Stimulated activated naive CD8-positive, alpha-beta T cell treated with anti-CD3 and anti-CD28 coated beads, Interleukin-15, Interleukin-2, amounts not matched to agents 100 ng/mL and 50 ng/mL, for 24 hours (primary cell): ENCODE measurements at regions not wholly inside any gene's neighbourhood (a gene's known extent, or its start where the extent isn't known, plus 50 kb on each side); places are given as distances from the start of the nearest gene placed in this dataset.

Experiments
- H3K27ac Mint-ChIP-seq: one replicate; pipeline ENCODE4 v1.8.0; 2021; ENCODE audit warnings: mild to moderate bottlenecking, mixed read lengths
- H3K27me3 Mint-ChIP-seq: one replicate; pipeline ENCODE4 v1.8.0; 2021; ENCODE audit warnings: mixed read lengths
- H3K36me3 Mint-ChIP-seq: one replicate; pipeline ENCODE4 v1.8.0; 2021; ENCODE audit warnings: low read depth, mixed read lengths
- H3K4me1 Mint-ChIP-seq: one replicate; pipeline ENCODE4 v1.8.0; 2021; ENCODE audit warnings: low read depth, mixed read lengths
- H3K4me3 Mint-ChIP-seq: one replicate; pipeline ENCODE4 v1.8.0; 2021; ENCODE audit warnings: mild to moderate bottlenecking, mixed read lengths
- H3K9me3 Mint-ChIP-seq: one replicate; pipeline ENCODE4 v1.8.0; 2021; ENCODE audit warnings: mixed read lengths

DNA sequence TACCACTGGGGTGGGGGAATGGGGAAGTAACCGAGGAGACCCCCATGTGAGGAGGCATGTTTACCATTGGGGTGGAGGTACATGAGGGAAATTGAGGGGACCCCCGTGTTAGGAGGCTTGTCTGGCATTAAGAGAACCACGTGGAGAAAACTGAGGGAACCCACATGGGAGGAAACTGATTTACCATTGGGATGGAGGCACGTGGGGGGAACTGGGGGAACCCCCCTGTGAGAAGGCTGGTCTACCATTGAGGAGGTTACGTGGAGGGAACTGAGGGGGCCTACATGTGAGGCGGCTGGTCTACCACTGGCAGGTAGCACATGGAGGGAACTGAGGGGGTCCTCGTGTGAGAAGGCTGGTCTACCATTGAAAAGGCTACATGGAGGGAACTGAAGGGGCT is 159.4 kb downstream of the FBLN2 start:
- peaks cover 15% of the 10 kb centered on the region for H3K27me3 Mint-ChIP-seq
- no peaks in the 10 kb centered on the region for H3K4me1 Mint-ChIP-seq
- no peak overlapping the region for H3K27ac Mint-ChIP-seq
- H3K9me3 Mint-ChIP-seq = peaks cover 17% of the 10 kb centered on the region
- H3K36me3 Mint-ChIP-seq = no peaks in the 10 kb centered on the region
- no peak overlapping the region for H3K4me3 Mint-ChIP-seq

DNA sequence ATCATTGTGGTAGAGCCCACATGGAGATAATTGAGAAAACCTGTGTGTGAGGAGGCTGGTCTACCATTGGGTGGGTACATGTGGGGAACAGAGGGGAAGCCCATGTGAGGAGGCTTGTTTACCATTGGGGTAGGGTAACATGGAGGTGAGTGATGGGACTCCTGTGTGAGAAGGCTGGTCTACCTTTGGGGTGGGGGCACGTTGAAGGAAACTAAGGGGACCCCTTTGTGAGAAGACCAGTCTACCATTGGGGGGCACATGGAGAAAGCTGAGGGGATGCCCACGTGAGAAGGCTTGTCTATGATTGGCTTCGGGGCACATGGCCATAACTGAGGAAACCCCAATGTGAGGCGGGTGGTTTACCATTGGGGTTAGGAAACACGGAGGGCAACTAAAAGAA is 158.5 kb downstream of the FBLN2 start:
- Mint-ChIP-seq H3K4me3 (no peak overlapping the region), H3K27me3 (peaks cover 22% of the 10 kb centered on the region), H3K4me1 (no peaks in the 10 kb centered on the region), H3K27ac (no peak overlapping the region), H3K9me3 (peaks cover 16% of the 10 kb centered on the region), H3K36me3 (no peaks in the 10 kb centered on the region)

DNA sequence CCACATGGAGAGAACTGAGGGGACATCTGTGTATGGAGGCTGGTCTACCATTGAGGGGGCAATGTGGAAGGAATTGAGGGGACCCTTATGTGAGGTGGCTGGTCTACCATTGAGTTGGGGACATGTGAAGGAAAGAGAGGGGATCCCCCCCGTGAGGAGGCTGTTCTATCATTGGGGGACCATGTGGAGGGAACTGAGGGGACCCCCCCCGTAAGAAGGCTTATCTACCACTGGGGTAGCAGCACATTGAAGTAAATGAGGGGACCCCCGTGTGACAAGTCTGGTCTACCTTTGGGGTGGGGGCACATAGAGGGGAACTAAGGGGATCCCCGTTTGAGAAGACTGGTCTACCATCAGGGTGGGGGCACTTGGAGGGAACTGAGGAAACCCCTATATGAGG is 158.0 kb downstream of the FBLN2 start:
- Mint-ChIP-seq H3K4me1 (no peaks in the 10 kb centered on the region), H3K9me3 (peaks cover 16% of the 10 kb centered on the region), H3K27ac (no peak overlapping the region), H3K36me3 (no peaks in the 10 kb centered on the region), H3K27me3 (peaks cover 21% of the 10 kb centered on the region), H3K4me3 (no peak overlapping the region)

DNA sequence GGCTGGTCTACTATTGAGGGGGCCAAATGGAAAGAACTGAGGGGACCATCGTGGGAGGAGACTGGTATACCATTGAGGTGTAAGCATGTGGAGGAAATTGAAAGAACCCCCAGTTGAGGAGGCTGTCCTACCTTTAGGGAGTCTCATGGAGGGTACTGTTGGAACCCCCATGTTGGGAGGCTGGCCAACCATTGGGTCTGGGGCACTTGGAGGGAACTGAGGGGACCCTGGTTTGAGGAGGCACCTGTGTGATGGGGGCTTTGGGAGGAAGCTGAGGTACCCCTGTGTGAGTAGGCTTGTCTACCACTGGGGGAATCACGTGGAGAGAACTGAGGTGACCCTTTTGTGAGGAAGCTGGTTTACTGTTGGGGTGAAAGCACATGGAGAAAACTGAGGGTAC is 157.5 kb downstream of the FBLN2 start:
- H3K27ac Mint-ChIP-seq = no peak overlapping the region
- peaks cover 16% of the 10 kb centered on the region for H3K9me3 Mint-ChIP-seq
- no peaks in the 10 kb centered on the region for H3K4me1 Mint-ChIP-seq
- no peak overlapping the region for H3K4me3 Mint-ChIP-seq
- peaks cover 17% of the 10 kb centered on the region for H3K27me3 Mint-ChIP-seq
- no peaks in the 10 kb centered on the region for H3K36me3 Mint-ChIP-seq

DNA sequence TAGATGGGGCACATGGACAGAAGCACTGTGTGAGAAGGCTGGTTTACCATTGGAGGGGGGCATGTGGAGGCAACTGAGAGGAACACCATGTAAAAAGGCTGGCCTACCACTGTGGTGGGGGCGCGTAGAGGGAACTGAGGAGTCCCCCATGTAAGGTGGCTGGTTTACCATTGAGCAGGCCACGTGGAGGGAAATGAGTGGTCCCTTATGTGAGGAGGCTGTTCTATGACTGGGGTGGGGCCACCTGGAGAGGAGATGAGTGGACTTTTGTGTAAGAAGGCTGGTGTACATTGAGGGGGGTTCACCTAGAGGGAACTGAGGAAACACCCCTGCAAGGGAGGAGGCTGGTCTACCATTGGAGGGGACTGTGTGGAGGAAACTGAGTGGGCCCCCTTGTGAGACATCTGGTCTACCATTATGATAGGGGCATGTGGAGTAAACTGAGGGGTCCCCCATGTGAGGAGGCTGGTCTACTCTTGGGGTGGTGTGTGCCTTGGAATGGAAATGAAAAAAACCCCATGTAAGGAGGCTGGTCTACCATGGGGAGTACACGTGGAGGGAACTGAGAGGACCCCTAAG is 156.9 kb downstream of the FBLN2 start:
- no peak overlapping the region for H3K4me3 Mint-ChIP-seq
- H3K36me3 Mint-ChIP-seq = no peaks in the 10 kb centered on the region
- no peak overlapping the region for H3K27ac Mint-ChIP-seq
- peaks cover 16% of the 10 kb centered on the region for H3K9me3 Mint-ChIP-seq
- H3K4me1 Mint-ChIP-seq = no peaks in the 10 kb centered on the region
- peaks cover 17% of the 10 kb centered on the region for H3K27me3 Mint-ChIP-seq

DNA sequence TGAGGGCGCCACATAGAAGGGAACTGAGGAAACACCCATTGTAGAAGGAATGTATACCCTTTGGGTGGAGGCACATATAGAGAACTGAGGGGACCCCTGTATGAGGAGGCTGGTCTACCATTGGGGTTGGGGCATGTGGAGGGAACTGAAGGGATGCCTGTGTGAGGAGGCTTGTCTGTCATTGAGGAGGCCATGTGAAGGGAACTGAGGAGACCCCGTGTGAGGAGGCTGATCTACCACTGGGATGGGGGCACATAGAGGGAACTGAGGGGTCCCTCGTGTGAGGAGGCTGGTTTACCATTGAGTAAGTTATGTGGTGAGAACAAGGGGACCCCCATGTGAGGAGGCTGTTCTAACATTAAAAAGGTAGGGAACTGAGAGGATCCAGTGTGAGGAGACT is 156.1 kb downstream of the FBLN2 start:
- H3K27ac Mint-ChIP-seq = no peak overlapping the region
- no peaks in the 10 kb centered on the region for H3K36me3 Mint-ChIP-seq
- H3K27me3 Mint-ChIP-seq = peaks cover 17% of the 10 kb centered on the region
- peaks cover 16% of the 10 kb centered on the region for H3K9me3 Mint-ChIP-seq
- no peak overlapping the region for H3K4me3 Mint-ChIP-seq
- no peaks in the 10 kb centered on the region for H3K4me1 Mint-ChIP-seq

DNA sequence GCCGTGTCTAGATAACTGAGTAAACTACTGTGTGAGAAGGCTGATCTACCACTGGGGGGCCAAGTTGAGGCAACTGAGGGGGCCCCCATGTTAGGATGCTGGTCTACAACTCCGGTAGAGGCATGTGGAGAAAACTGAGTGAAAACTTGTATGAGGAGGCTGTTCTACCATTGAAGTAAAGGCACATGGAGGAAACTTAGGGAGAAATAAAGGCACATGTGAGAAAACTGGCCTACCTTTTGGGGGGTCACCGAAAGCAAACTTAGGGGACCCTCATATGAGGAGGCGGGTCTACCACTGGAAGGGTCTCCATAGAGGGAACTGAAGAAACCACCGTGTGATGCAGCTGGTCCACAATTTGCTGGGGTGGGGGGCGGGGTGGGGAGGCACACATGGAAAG is 155.2 kb downstream of the FBLN2 start:
- H3K36me3 Mint-ChIP-seq = no peaks in the 10 kb centered on the region
- no peaks in the 10 kb centered on the region for H3K4me1 Mint-ChIP-seq
- H3K27ac Mint-ChIP-seq = no peak overlapping the region
- H3K4me3 Mint-ChIP-seq = no peak overlapping the region
- H3K27me3 Mint-ChIP-seq = peaks cover 17% of the 10 kb centered on the region
- peaks cover 12% of the 10 kb centered on the region for H3K9me3 Mint-ChIP-seq

DNA sequence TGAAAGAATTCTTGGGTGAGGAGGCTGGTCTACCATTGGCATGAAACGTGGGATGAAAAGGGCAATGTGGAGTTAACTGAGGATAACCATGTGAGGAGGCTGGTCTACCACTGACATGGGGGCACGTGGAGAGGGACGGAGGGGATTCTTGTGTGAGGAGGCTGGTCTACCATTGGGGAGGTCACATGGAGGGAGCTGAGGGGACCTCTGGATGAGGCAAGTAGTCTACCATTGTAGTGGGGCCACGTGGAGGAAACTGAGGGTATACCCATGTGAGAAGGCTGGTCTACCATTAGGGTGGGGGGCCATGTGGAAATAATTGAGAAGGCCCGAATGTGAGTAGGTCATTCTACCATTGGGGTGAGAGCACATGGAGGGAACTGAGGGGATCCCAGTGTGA is 154.1 kb downstream of the FBLN2 start:
- no peak overlapping the region for H3K27ac Mint-ChIP-seq
- H3K27me3 Mint-ChIP-seq = peaks cover 18% of the 10 kb centered on the region
- peaks cover 7% of the 10 kb centered on the region for H3K9me3 Mint-ChIP-seq
- no peaks in the 10 kb centered on the region for H3K4me1 Mint-ChIP-seq
- no peaks in the 10 kb centered on the region for H3K36me3 Mint-ChIP-seq
- no peak overlapping the region for H3K4me3 Mint-ChIP-seq

DNA sequence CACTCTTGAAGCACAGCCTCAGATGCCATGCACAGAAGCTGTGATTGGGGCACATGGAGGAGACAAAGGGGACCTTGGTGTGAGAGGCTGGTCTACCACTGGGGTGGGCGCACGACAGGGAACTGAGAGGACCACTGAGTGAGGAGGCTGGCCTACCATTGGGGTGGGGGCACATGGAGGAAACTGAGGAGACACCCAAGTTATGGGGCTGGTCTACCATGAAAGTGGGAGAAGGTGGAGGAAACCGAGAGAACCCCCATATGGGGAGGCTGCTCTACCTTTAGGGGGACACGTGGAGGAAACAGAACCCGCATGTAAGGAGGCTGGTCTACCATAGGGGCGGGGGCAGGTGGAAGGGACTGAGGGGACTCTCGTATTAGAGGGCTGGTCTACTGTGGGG is 153.4 kb downstream of the FBLN2 start:
- H3K4me1 Mint-ChIP-seq = no peaks in the 10 kb centered on the region
- H3K36me3 Mint-ChIP-seq = no peaks in the 10 kb centered on the region
- H3K9me3 Mint-ChIP-seq = peaks cover 7% of the 10 kb centered on the region
- peaks cover 15% of the 10 kb centered on the region for H3K27me3 Mint-ChIP-seq
- no peak overlapping the region for H3K27ac Mint-ChIP-seq
- no peak overlapping the region for H3K4me3 Mint-ChIP-seq

DNA sequence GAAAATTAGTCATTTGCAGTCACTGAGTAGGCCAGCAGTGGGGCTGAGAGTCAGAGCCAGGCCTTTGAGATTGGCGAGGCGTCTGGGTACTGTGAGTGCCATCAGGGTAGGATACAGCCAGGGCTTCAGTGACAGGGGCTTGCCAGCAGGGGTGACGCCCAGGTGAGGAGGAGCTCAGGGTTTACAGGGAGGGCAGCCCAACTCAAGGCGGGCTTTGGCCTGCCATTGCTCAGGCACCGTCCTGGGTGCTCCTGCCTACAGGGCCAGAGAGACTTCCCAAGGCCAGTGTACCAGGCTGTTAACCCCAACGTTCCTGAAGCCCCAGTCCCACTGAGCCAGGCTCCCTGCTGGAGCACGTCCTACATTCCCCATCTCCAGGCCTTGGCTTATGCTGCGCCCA is 152.0 kb downstream of the FBLN2 start:
- no peak overlapping the region for H3K27ac Mint-ChIP-seq

DNA sequence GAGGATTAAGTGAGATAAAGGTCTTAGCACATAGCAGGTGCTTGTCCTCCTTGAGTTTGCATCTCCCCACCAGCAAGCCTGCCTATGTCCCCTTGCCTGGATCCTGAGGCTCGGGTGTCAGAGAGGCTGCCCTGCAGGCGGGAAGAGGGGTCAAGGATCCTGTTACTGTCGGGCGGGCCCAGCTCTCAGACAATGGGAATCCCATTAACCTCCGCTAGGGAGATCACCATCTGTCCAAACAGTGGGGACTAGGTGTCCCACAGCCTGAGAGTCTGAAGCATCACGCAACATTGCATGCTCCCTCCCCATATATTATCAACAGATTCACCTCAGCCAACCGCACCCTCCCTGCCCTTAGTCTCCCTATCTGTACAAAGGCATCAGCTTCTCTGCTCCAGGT is 151.4 kb downstream of the FBLN2 start:
- Mint-ChIP-seq H3K4me3 (no peak overlapping the region), H3K27me3 (peaks cover 15% of the 10 kb centered on the region), H3K36me3 (no peaks in the 10 kb centered on the region), H3K4me1 (no peaks in the 10 kb centered on the region), H3K9me3 (peaks cover 4% of the 10 kb centered on the region), H3K27ac (no peak overlapping the region)

More for the DNA sequence above, 152.0 kb downstream of the FBLN2 start:
- Mint-ChIP-seq H3K27me3 (peaks cover 15% of the 10 kb centered on the region), H3K9me3 (peaks cover 7% of the 10 kb centered on the region), H3K4me1 (no peaks in the 10 kb centered on the region), H3K36me3 (no peaks in the 10 kb centered on the region), H3K4me3 (no peak overlapping the region)

DNA sequence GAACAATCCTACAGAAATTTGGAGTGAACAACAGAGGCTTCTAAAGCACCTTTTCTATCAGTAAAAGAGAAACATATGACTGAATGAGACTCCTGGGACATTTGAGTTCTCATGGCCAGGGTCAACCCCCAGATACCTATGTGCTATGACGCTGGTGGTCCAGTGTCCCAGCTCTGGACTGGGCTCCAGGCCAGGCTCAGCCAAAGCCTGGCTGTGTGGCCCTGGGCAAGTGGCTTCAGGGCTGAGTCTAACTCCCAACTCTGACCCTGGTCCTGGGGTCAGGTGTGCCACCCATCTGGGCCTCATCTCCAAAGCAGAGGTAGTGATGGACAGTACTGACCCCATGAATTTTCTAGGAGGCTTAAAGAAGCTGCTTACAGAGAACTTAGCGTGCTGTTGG is 147.8 kb downstream of the FBLN2 start:
- H3K4me1 Mint-ChIP-seq = no peaks in the 10 kb centered on the region
- H3K9me3 Mint-ChIP-seq = no peaks in the 10 kb centered on the region
- no peaks in the 10 kb centered on the region for H3K36me3 Mint-ChIP-seq
- no peak overlapping the region for H3K27ac Mint-ChIP-seq
- H3K4me3 Mint-ChIP-seq = no peak overlapping the region
- H3K27me3 Mint-ChIP-seq = peaks cover 6% of the 10 kb centered on the region

DNA sequence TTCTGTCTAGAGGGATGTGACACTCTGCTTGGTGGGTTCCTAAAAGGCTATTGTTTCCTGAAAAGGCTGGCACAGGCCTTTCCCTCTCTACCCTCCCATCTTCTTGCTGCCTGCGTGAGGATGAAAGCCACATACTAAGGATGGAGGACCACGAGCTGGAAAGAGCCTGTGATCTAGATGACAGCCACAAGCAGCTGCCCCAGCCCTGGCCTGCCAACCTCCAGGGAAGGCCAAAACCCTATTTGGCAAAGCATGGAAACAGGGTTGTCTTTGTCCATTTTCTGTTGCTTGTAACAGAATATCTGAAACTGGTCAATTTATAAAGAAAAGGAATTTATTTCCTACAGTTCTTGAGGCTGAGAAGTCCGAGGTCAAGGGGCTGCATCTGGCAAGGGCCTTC is 144.5 kb downstream of the FBLN2 start:
- Mint-ChIP-seq H3K4me3 (no peak overlapping the region), H3K36me3 (no peaks in the 10 kb centered on the region), H3K27me3 (peaks cover 3% of the 10 kb centered on the region), H3K27ac (no peak overlapping the region), H3K9me3 (no peaks in the 10 kb centered on the region), H3K4me1 (no peaks in the 10 kb centered on the region)

DNA sequence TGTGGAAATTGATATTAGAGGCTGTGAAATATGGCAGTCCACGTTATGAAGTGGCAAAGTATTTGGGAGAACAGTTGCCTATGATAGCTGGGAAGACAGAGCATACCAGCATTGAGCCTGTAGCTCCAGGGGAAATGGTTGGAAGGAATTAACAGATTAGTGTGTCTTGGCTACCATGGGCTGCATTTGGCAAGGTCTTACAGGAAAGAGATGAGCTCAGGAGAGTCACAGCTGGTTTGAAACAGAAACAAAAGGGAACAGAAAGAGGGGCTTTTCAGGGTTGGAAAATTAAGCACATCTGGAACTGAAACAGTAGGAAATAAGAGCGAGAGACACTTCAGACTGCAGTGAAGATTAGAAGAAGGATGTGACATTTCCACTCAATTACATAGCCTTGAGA is 141.7 kb downstream of the FBLN2 start:
- no peak overlapping the region for H3K4me3 Mint-ChIP-seq

DNA sequence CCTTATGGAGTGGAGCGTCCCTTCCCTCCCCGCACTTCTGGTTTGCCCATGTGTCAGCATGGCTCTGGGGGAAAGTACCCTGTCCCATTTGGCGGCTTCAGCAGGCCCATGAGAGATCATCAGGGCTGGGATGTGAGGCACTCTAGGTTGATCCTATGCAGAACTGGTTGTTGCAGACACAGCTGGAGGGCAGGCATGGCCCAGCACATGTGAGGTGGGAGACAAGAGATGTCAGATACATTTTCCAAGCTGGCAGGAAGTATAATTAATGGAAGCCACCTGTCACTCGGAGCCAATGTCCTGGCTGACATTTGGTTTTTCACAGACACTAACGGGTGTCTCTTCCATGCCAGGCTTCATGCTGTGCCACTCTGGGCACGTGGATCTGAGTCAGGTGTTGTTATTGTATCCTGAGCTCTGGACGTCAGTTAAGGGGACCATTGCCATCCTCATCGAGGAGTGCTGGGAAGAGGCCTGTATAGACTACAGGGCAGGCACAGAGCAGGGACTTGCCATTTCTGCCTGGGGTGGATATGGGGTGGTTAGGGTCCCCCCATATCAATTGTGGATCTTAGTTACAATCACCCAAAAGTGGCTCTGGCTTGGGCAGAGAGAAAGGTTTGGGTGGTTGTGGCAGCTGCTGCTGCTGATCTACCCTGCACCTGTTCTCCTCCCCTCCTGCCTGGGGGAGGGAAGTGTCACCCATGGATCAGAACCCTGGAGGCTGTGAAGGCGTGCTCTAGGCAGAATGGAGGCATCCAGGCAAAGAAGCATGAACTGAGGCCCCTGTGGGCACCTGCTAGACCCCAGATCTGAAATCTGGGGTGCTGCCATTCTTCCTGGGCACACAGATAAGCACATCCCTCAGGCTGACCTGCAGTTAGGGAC is 140.7 kb downstream of the FBLN2 start:
- H3K4me3 Mint-ChIP-seq = no peak overlapping the region
- H3K27ac Mint-ChIP-seq = no peak overlapping the region
- no peaks in the 10 kb centered on the region for H3K36me3 Mint-ChIP-seq
- H3K9me3 Mint-ChIP-seq = no peaks in the 10 kb centered on the region
- H3K27me3 Mint-ChIP-seq = no peaks in the 10 kb centered on the region
- no peaks in the 10 kb centered on the region for H3K4me1 Mint-ChIP-seq

More for the DNA sequence above, 141.7 kb downstream of the FBLN2 start:
- Mint-ChIP-seq H3K9me3 (no peaks in the 10 kb centered on the region), H3K4me1 (no peaks in the 10 kb centered on the region), H3K27ac (no peak overlapping the region), H3K27me3 (no peaks in the 10 kb centered on the region), H3K36me3 (no peaks in the 10 kb centered on the region)

DNA sequence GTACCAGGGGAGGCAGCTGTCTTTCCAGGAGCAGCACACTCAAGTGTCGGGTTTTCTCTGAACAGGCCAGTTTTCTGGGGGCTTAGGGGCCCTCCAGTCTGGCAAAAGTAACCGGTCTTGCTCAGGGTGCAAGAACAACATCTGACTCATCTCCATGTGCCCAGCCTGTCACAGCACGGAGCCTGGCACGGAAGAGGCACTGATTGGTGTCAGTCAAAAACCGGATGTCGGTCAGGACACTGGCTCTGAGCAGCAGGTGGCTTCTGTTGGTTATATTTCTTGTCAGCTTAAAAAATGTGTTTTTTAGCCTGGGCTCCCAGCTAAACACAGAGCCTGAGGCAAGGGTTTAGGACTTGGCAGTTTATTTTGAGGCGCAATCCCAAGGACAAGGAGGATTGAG is 139.9 kb downstream of the FBLN2 start:
- Mint-ChIP-seq H3K4me1 (no peaks in the 10 kb centered on the region), H3K27ac (no peak overlapping the region), H3K4me3 (no peak overlapping the region), H3K27me3 (no peaks in the 10 kb centered on the region), H3K9me3 (no peaks in the 10 kb centered on the region), H3K36me3 (no peaks in the 10 kb centered on the region)
